GM10266 (cell line): ENCODE measurements at regions not wholly inside any gene's neighbourhood (a gene's known extent, or its start where the extent isn't known, plus 50 kb on each side); places are given as distances from the start of the nearest gene placed in this dataset.

Experiments used
- DNase-seq: peaks from one replicate; pipeline ENCODE4 v3.0.0; 2012; ENCODE audit errors: extremely low spot score
- CTCF ChIP-seq: IDR thresholded peaks from 2 replicates; pipeline ENCODE4 v1.5.1; 2012; ENCODE audit warnings: mild to moderate bottlenecking, low read depth; ENCODE audit not compliant: control insufficient read depth, insufficient read depth; ENCODE audit errors: missing control alignments

GRCh38 chr9:14533867-14534640 is 159.2 kb downstream of the ZDHHC21 start:
- TF ChIP-seq CTCF, result no peak
- DNase-seq, result no peak

- no peak for DNase-seq
- no peak for TF ChIP-seq CTCF
Measured at GRCh38 chr9:14532456-14533115, 160.6 kb downstream of the ZDHHC21 start.

GRCh38 chr9:14531341-14532269 is 161.6 kb downstream of the ZDHHC21 start:
- no peak for TF ChIP-seq CTCF
- no peak for DNase-seq

GRCh38 chr9:14530841-14531240 is 162.4 kb downstream of the ZDHHC21 start:
- TF ChIP-seq CTCF, result no peak
- DNase-seq, result no peak

GRCh38 chr9:14530366-14530765 is 162.9 kb downstream of the ZDHHC21 start:
- DNase-seq, result no peak

GRCh38 chr9:14529629-14530028 is 163.6 kb downstream of the ZDHHC21 start:
- DNase-seq, result no peak
- TF ChIP-seq CTCF, result no peak

More at GRCh38 chr9:14530366-14530765, 162.9 kb downstream of the ZDHHC21 start:
- no peak for TF ChIP-seq CTCF
